ENCODE measurements at regions not wholly inside any gene's neighbourhood (a gene's known extent, or its start where the extent isn't known, plus 50 kb on each side); places are given as distances from the start of the nearest gene placed in this dataset.

DNA sequence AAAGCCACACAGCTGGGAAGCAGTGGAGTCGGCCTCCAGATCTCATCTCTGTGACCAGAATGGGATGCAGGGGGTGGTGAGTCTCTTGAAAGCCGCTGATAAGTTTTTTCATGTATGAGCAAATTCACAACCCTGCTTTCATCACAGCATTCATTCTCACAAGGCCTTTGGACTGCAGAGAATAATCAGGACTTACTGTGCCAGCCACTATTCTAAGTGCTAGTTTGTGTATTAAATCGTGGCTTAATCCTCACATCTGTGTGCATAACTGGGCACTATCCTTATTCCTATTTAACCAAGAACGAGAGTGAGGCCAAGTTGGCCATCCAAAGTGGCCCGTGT, 64.2 kb upstream of the POLG start:
- DNase-seq (ENCODE audit: low spot score) = no peak
- TF ChIP-seq, protein P1, sequence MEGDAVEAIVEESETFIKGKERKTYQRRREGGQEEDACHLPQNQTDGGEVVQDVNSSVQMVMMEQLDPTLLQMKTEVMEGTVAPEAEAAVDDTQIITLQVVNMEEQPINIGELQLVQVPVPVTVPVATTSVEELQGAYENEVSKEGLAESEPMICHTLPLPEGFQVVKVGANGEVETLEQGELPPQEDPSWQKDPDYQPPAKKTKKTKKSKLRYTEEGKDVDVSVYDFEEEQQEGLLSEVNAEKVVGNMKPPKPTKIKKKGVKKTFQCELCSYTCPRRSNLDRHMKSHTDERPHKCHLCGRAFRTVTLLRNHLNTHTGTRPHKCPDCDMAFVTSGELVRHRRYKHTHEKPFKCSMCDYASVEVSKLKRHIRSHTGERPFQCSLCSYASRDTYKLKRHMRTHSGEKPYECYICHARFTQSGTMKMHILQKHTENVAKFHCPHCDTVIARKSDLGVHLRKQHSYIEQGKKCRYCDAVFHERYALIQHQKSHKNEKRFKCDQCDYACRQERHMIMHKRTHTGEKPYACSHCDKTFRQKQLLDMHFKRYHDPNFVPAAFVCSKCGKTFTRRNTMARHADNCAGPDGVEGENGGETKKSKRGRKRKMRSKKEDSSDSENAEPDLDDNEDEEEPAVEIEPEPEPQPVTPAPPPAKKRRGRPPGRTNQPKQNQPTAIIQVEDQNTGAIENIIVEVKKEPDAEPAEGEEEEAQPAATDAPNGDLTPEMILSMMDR (IDR thresholded peaks at IDR 0.05) = no peak
- H3K9me3 ChIP-seq = no peaks in the 10 kb centered on the region
- no peaks in the 10 kb centered on the region for H3K36me3 ChIP-seq
- H3K4me1 ChIP-seq (ENCODE audit: control insufficient read depth in 1 of 2, low read depth in 2 of 2) = peaks cover 13 to 15% of the 10 kb centered on the region in 2 donors
- H3K27ac ChIP-seq = no peak overlapping the region
- ATAC-seq (ENCODE audit: insufficient number of reproducible peaks, low FRiP score, low read depth) = no peak
- no peak overlapping the region for H3K4me3 ChIP-seq
- peaks cover 7% of the 10 kb centered on the region for H3K27me3 ChIP-seq (replicated peaks; ENCODE audit: insufficient read depth)

DNA sequence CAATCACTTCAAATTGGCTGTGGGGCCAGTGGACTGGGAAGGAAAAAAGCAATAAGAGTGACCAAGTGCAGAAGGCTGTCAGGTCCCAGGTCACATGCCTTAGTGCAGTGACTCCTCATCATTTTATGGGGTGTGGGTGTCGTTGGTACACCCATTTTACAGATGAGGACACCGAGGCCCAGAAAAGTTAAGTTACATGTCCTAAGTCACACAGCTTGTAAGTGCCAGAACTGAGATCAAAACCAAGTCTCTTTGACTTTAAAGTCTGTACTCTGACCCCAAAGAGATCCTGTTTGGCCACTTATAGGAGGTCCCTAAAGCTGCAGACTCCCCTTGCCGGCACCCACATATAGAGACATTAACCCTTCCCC, 63.0 kb upstream of the POLG start:
- Histone ChIP-seq H3K27ac (no peak overlapping the region), H3K36me3 (no peaks in the 10 kb centered on the region), H3K4me3 (no peak overlapping the region), H3K4me1 (ENCODE audit: control insufficient read depth in 1 of 2, low read depth in 2 of 2) (peaks cover 13 to 15% of the 10 kb centered on the region in 2 donors), H3K9me3 (no peaks in the 10 kb centered on the region), H3K27me3 (replicated peaks; ENCODE audit: insufficient read depth) (peaks cover 6% of the 10 kb centered on the region)
- TF ChIP-seq, protein P1 (IDR thresholded peaks at IDR 0.05) = no peak
- no peak for DNase-seq (ENCODE audit: low spot score)
- no peak for ATAC-seq (ENCODE audit: insufficient number of reproducible peaks, low FRiP score, low read depth)

DNA sequence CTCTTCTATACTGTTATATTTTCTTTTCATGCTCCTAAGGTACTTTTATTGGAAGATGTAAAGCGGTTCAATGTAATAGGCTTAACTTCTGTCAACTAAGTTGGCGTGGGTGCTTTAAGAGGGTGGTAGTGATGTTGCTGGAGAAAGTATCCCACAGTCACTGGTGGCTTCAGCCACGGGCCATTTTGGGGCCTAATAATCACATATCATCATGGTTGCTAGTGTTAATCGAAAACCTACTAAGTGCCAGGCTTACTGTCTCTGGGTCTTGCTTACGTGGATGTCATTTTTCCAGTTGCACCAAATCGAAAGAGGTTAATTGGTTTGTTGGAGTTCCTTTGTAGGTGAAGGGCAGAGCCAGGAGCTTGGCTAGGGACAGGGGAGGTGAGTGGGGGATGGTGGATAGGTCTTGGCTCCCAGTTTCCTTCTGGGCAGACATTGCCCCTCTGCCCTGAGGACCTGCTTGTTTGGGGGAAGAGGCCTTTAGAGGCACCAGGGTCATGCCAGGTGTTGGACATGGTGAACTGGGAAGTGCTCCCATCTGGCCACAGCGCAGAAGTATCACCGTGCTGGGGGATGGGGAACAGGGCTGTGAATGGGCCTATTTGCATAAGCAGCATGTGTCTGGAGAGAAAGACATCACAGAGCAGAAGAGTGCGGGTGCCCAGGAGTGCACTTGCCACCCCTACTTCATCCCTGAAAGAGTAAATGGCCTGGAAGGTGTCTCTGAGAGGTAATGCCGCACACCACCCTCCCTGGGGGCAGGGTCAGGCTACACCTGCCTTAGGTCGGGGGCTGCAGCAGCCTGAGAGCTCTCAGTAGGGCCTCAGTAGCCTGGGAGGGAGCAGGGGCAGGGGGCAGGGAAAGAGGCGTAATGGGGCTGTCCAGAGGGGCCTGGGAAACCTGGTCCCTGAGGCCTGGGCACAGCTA, 62.4 kb upstream of the POLG start:
- ATAC-seq (ENCODE audit: insufficient number of reproducible peaks, low FRiP score, low read depth) (no peak), DNase-seq (ENCODE audit: low spot score) (no peak)
- Histone ChIP-seq H3K4me3 (no peak overlapping the region), H3K4me1 (ENCODE audit: control insufficient read depth in 1 of 2, low read depth in 2 of 2) (peaks cover 13 to 15% of the 10 kb centered on the region in 2 donors), H3K27me3 (replicated peaks; ENCODE audit: insufficient read depth) (peaks cover 6% of the 10 kb centered on the region), H3K27ac (no peak overlapping the region), H3K36me3 (no peaks in the 10 kb centered on the region), H3K9me3 (no peaks in the 10 kb centered on the region)
- TF ChIP-seq, protein P1 (IDR thresholded peaks at IDR 0.05) = no peak

DNA sequence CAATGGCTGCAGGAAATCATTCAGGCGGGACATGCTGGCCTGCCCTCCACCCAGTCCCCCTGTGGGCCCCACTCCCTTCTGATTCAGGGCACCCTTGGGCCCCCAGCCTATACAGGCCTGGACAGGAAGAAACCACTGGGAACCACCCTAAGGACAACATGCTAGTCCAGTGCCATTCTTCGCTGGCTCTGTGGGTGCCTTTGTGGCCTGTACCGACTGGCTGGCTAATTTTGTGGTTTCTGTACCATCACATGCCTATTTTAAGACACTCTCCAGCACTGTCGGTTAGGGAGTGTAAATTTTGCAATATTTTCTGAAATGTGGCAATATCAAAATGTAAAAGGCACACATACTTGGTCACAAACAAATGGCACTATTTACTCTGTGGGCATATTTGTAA, 61.4 kb upstream of the POLG start:
- Histone ChIP-seq H3K4me3 (no peak overlapping the region), H3K4me1 (ENCODE audit: control insufficient read depth in 1 of 2, low read depth in 2 of 2) (peaks cover 13 to 15% of the 10 kb centered on the region in 2 donors), H3K36me3 (no peaks in the 10 kb centered on the region), H3K27me3 (replicated peaks; ENCODE audit: insufficient read depth) (peaks cover 6% of the 10 kb centered on the region), H3K9me3 (no peaks in the 10 kb centered on the region), H3K27ac (no peak overlapping the region)
- TF ChIP-seq, protein P1 (IDR thresholded peaks at IDR 0.05) = no peak
- no peak for ATAC-seq (ENCODE audit: insufficient number of reproducible peaks, low FRiP score, low read depth)
- DNase-seq (ENCODE audit: low spot score) = no peak

DNA sequence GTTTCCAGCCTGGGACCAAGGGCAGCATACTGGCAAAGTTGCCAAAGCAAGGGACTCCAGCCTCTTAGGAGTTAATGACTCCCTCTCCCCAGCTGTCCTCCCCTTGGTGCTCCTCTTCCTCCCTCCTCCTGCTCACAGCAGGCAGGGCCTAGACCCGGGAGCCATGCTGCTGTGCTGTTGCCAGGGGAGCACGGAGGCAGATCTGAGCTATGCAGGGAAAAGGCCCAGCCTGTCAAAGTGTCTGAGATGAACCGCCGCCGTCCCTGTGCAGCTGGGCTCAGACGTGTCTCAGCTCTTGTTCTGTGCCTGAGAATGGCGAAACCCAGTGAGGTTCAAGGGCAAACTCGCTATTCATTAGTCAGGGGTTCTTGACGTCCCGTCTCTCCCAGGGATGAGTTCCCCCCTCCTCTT, 60.8 kb upstream of the POLG start:
- DNase-seq (ENCODE audit: low spot score) (no peak), ATAC-seq (ENCODE audit: insufficient number of reproducible peaks, low FRiP score, low read depth) (no peak)
- no peak overlapping the region for H3K4me3 ChIP-seq
- no peaks in the 10 kb centered on the region for H3K36me3 ChIP-seq
- H3K27me3 ChIP-seq (replicated peaks; ENCODE audit: insufficient read depth) = peaks cover 6% of the 10 kb centered on the region
- TF ChIP-seq, protein P1 (IDR thresholded peaks at IDR 0.05) = no peak
- no peaks in the 10 kb centered on the region for H3K9me3 ChIP-seq
- H3K4me1 ChIP-seq (ENCODE audit: control insufficient read depth in 1 of 2, low read depth in 2 of 2) = peaks cover 13 to 15% of the 10 kb centered on the region in 2 donors
- H3K27ac ChIP-seq = no peak overlapping the region

Measured in thoracic aorta (tissue), 2 donors.